ENCODE measurements at regions not wholly inside any gene's neighbourhood (a gene's known extent, or its start where the extent isn't known, plus 50 kb on each side); places are given as distances from the start of the nearest gene placed in this dataset.

DNA sequence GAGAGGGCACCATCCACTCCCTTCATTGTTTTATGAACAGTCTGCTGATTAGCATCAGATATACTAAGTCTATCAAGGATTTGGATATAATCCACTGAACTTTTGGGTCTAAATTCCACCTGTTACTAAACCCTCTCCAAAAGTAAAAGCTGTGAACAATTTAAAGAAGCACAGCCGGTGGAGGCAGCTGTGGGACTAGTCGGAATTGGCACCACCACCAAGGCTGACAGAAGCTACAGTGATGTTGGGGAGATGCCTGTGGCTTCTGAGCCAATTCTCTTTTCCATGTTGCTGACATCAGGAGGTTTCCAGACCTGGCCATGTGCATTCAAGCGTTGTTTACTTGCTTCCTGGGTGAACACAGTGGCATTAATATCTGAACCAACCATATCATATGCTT, 679.0 kb upstream of the CA10 start:
- no peak for DNase-seq

DNA sequence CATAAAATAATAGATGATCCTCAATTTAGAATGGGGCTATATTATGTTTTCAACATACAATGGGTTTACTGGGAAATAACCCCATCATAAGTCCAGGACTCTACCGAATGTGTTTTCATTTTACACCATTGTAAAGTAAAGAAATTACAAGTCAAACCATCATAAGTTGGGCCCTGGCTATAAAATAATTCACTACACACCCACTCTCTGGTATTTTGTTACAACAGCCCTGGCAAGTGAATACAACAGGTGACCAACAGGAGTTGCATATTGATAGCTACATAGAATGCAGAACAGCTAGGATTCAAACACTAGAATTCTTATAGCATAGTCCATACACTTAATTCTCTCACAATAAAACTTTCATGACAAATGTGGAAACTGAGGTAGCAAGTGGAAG, 673.0 kb upstream of the CA10 start:
- DNase-seq, result no peak

DNA sequence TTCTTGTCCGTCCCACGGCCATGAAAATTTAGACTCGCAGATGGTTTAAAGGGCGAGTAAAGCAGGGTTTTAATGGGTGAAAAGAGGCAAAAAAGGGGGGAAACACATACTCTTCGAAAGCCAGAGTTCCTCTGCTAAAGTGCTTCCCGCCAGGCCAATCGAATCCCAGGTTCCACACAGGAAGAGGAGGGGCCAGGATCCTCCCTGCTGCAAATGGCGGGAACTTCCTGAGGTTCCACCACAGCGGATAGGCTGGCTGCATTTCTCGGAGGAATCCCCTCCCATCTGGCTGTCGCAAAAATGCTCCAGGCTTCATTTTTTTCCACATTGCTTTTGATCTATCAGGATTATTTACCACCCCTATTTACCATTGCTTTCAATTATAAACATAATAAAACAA, 670.1 kb upstream of the CA10 start:
- no peak for DNase-seq

- DNase-seq, result no peak
Measured at GRCh38 chr17:52827526-52827925, 669.0 kb upstream of the CA10 start.

GRCh38 chr17:52824542-52824941, 666.0 kb upstream of the CA10 start:
- no peak for DNase-seq

DNA sequence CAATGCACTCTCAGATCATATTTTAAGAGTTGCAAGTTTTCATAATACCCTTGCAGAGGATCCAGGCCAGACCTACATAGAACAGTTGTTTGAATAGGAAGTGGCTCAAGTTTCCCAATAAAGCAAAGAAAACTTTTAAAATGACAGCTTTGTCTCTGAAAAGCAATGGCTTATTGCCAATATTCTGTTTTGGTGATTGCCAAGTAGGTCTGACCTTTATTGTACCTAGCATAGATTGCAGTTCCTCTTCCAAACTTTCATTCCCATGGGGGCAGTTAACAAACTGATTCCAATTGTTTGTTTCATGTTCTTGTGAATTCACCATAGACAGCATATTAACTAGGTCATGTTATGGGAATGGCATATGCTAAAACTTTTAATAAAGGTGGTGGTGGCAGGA, 664.6 kb upstream of the CA10 start:
- DNase-seq, result no peak

GRCh38 chr17:52790359-52790955, 631.9 kb upstream of the CA10 start:
- no peak for DNase-seq

GRCh38 chr17:52789829-52790228, 631.3 kb upstream of the CA10 start:
- no peak for DNase-seq

DNA sequence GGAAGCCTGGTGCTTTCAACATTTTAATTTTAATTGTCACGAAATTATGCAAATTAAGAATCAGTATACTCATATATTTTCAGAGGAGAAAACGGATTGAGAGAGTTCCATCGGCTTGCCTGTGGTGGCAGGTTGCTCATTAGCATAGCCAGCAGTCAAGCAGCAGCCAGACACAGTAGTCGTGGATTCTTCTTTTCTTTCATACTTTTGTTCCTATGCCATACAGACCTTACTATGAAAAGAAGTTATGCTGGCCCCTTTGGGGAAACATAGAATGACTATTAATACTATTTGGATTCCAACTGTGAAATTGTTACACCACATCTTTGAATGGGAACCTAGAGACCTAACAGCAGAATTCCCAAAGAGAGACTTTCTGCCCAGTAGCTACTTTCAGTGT, 617.7 kb upstream of the CA10 start:
- DNase-seq, result no peak

DNA sequence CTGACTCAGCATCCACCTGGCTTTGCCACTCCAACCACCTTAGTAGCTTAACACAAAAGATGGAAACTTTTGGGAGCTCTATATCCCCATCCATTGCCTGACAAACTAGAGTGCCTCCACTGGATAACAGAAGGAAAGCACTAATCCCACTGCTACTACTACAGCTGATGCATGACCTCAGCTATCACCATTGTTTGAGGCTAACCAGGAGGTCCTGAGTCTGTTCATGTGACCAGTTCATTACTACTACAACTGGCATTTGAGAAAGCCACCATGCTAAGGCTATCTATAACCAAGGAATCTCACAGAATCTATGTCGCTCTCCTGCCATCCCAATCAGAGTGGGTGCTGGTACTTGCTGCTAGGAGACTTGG, 604.3 kb upstream of the CA10 start:
- no peak for DNase-seq

GRCh38 chr17:52762147-52762793, 603.8 kb upstream of the CA10 start:
- DNase-seq, result no peak

- DNase-seq, result no peak
Measured at GRCh38 chr17:52759864-52760263, 601.4 kb upstream of the CA10 start.

DNA sequence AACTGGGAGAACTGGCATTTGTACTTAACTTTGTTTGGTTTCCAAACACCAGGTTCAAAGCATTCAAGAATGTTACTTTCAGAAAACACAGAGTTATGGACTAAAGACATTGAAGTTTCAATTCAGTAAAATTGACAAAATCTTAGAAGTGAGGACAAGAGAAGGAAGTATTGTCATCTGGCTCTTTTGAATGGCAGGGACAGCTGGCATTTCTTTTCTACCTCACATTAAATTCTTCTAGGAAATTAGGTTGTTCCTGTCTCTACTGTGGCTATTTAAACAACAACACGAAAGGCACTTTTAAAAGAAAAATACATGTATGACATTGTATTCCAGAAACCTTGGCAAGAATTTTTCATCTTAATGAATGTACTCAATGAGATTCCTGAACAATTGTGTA, 600.0 kb upstream of the CA10 start:
- no peak for DNase-seq

DNA sequence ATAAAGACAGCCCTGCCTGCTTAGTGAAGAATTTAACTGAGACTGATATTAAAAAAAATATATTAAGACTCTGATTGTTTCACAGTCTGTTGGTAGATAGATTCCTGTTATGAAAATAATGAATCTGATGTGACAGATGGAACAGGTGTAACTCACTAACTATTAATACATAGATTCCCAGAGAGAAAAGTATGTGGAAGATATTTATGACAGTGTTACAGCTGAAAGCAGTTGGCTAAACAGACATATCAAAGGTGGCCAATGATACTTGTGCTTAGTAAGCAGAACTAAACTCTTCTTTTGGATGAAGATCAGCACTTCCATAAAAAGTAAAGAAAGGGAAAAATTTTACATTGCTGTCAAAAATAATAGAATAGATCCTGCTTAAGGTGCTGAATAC, 598.2 kb upstream of the CA10 start:
- no peak for DNase-seq

GRCh38 chr17:52754838-52755237, 596.3 kb upstream of the CA10 start:
- DNase-seq, result no peak

- no peak for DNase-seq
Measured at GRCh38 chr17:52751051-52751450, 592.5 kb upstream of the CA10 start.

GRCh38 chr17:52744179-52744578, 585.7 kb upstream of the CA10 start:
- no peak for DNase-seq

DNA sequence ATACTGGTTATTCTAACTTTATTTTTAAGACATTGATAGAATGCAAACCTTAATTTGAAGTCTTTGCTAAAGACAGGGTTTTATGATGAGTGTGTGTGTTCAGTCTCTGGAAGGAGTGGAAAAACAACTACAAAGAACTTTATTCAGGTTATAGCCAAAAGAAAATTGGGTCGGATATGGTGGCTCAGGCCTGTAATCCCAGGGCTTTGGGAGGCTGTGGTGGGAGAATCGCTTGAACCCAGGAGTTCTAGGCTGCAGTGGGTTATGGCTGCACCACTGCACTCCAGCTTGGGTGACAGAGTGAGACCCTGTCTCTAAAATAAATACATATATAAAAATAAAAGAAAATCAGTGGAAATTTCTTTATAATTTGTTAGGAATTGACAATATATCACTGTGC, 581.5 kb upstream of the CA10 start:
- no peak for DNase-seq

- no peak for DNase-seq
Measured at GRCh38 chr17:52738791-52739190, 580.3 kb upstream of the CA10 start.

GRCh38 chr17:52737071-52737470, 578.6 kb upstream of the CA10 start:
- DNase-seq, result no peak

- DNase-seq, result no peak
Measured at GRCh38 chr17:52732841-52733240, 574.3 kb upstream of the CA10 start.

GRCh38 chr17:52724578-52724977, 566.1 kb upstream of the CA10 start:
- DNase-seq, result no peak

DNA sequence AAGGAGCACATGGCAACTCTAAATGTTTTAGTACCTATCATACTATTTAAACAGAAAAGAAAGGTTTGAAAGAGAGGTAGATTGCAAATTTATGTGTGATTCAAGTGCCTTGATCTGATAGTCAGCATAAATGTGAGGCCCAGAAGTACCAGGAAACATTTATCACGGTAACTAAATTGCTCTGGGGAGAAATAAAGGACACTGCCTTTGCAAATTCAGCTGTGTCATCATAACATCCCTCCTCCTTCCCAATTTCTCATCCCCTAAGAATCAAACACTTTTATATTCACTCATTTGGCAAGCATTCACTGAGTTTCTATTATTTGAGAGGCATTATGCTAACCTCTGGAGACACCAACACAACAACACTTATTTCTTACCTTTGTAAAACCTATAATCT, 563.4 kb upstream of the CA10 start:
- DNase-seq, result no peak

GRCh38 chr17:52710363-52710901, 551.9 kb upstream of the CA10 start:
- no peak for DNase-seq

- DNase-seq, result no peak
Measured at GRCh38 chr17:52709724-52710123, 551.2 kb upstream of the CA10 start.
